GM12878 (cell line): ENCODE measurements at regions not wholly inside any gene's neighbourhood (a gene's known extent, or its start where the extent isn't known, plus 50 kb on each side); places are given as distances from the start of the nearest gene placed in this dataset.

ENCODE experiments used
- ATAC-seq: fragments of 200-7000 bp; cut with Tn5 transposase; 3 replicates; pipeline ENCODE4 v1.9.1; 2020; ENCODE audit warnings: mild to moderate bottlenecking, moderate library complexity
- BruUV-seq: library from RNA; stranded (reverse); fragments of 400-500 nt; replicated peaks from 2 replicates; lab custom pipeline; 2021; lab: Mats Ljungman, UMichigan
- CTCF ChIA-PET: fragments of 300-600 bp; sonication (Branson Sonifier 250); formaldehyde crosslinking; extraction: SDS; loops from one replicate; lab custom pipeline; 2021; ENCODE audit warnings: inconsistent platforms; lab: Yijun Ruan, JAX
- POLR2A ChIA-PET: fragments of 350-600 bp; formaldehyde crosslinking; extraction: SDS; loops from one replicate; lab custom pipeline; 2021; ENCODE audit warnings: inconsistent platforms; lab: Charles Lee
- RAD21 ChIA-PET: fragments of 300-600 bp; sonication (Branson Sonifier 250); formaldehyde crosslinking; loops from one replicate; lab custom pipeline; 2023; ENCODE audit warnings: antibody characterized with exemption; ENCODE audit not compliant: unreplicated experiment; lab: Charles Lee
- SMC1A ChIA-PET: fragments of 300-600 bp; sonication (Branson Sonifier 250); formaldehyde crosslinking; loops from one replicate; lab custom pipeline; 2023; ENCODE audit not compliant: unreplicated experiment, uncharacterized antibody; lab: Charles Lee
- DNase-seq: peaks from one replicate; pipeline ENCODE4 v3.0.0-alpha.2; 2011; ENCODE audit warnings: low read depth, low spot score
- FAIRE-seq: peaks from 3 replicates; lab custom pipeline; 2011; peaks lifted over from hg19 to GRCh38; lab: Jason Lieb, UNC
- H2AFZ ChIP-seq: 2 replicates; pipeline ENCODE4 v1.6.0; 2011; ENCODE audit warnings: low read depth, low read length, control low read depth; ENCODE audit not compliant: control insufficient read depth
- H3K27ac ChIP-seq: 2 replicates; pipeline ENCODE4 v1.5.1; 2011; ENCODE audit warnings: control low read depth; ENCODE audit not compliant: control insufficient read depth, insufficient read depth
- H3K27me3 ChIP-seq, 2 experiments: replicated peaks in 1 of 2; 2 replicates each; pipeline versions ENCODE4 v1.6.0 to v1.6.1; 2011; ENCODE audit warnings: low read length in 1 of 2; ENCODE audit not compliant: control insufficient read depth in 2 of 2, insufficient read depth in 2 of 2
- H3K36me3 ChIP-seq, 2 experiments: 2 replicates each; pipeline ENCODE4 v1.5.1; 2011; ENCODE audit warnings: low read length in 1 of 2; ENCODE audit not compliant: control insufficient read depth in 2 of 2, insufficient read depth in 2 of 2
- H3K4me1 ChIP-seq: 2 replicates; pipeline ENCODE4 v1.6.1; 2011; ENCODE audit warnings: mild to moderate bottlenecking, low read length, moderate library complexity, mixed read lengths; ENCODE audit not compliant: control insufficient read depth, insufficient read depth
- H3K4me2 ChIP-seq: 2 replicates; pipeline ENCODE4 v1.6.0; 2011; ENCODE audit warnings: control low read depth; ENCODE audit not compliant: control insufficient read depth, insufficient read depth
- H3K4me3 ChIP-seq: fragments of 200-600 bp; sonication (generic); 2 replicates; pipeline ENCODE4 v1.5.1; 2016
- H3K79me2 ChIP-seq: 2 replicates; pipeline ENCODE4 v1.6.0; 2011; ENCODE audit warnings: low read length; ENCODE audit not compliant: control insufficient read depth, insufficient read depth
- H3K9ac ChIP-seq: 2 replicates; pipeline ENCODE4 v1.8.0; 2011; ENCODE audit warnings: low read length, control low read depth, mixed read lengths; ENCODE audit not compliant: control insufficient read depth, insufficient read depth
- H3K9me3 ChIP-seq: replicated peaks from 3 replicates; pipeline ENCODE4 v1.5.1; 2011; ENCODE audit warnings: mild to moderate bottlenecking, low read length; ENCODE audit not compliant: control insufficient read depth, insufficient read depth
- H4K20me1 ChIP-seq: 2 replicates; pipeline ENCODE4 v1.6.0; 2011; ENCODE audit not compliant: control insufficient read depth, insufficient read depth
- BHLHE40 ChIP-seq, 2 experiments: fragments of 450-650 bp in 1 of 2; IDR thresholded peaks; 2 replicates each; pipeline ENCODE4 v1.6.1; 2011 to 2017; ENCODE audit warnings: low read depth in 2 of 2, borderline replicate concordance in 1 of 2, improper control_type of control experiment in 1 of 2, low read length in 1 of 2, mild to moderate bottlenecking in 1 of 2
- CHD1 ChIP-seq: IDR thresholded peaks from 2 replicates; pipeline ENCODE4 v1.6.1; 2012; ENCODE audit warnings: low read depth, low read length, improper control_type of control experiment
- DPF2 ChIP-seq: fragments of 450-650 bp; IDR thresholded peaks from 2 replicates; pipeline ENCODE4 v1.6.1; 2017; ENCODE audit warnings: mild to moderate bottlenecking
- EGR1 ChIP-seq, 2 experiments: IDR thresholded peaks; 1 replicate in 1 of 2; 2 replicates in 1 of 2; pipeline ENCODE4 v1.6.1; 2011 to 2012; ENCODE audit warnings: low read depth in 2 of 2, low read length in 2 of 2, borderline replicate concordance in 1 of 2, mild to moderate bottlenecking in 1 of 2, moderate library complexity in 1 of 2
- MXI1 ChIP-seq: fragments of 150-350 bp; IDR thresholded peaks from 2 replicates; pipeline ENCODE4 v1.6.1; 2011; ENCODE audit warnings: low read depth, mild to moderate bottlenecking, inconsistent platforms, low read length, improper control_type of control experiment
- NRF1 ChIP-seq: conservative IDR thresholded peaks from 2 replicates; pipeline ENCODE4 v1.6.1; 2011; ENCODE audit warnings: mild to moderate bottlenecking, low read depth, low read length, improper control_type of control experiment
- RAD21 ChIP-seq: IDR thresholded peaks from 2 replicates; pipeline ENCODE4 v1.6.1; 2011; ENCODE audit warnings: mild to moderate bottlenecking, low read depth, low read length, moderate library complexity; ENCODE audit not compliant: insufficient read depth
- SREBF2 ChIP-seq: IDR thresholded peaks from 2 replicates; pipeline ENCODE4 v1.6.1; 2012; ENCODE audit warnings: mild to moderate bottlenecking, low read length
- ZNF622 ChIP-seq: fragments of 450-650 bp; IDR thresholded peaks from 2 replicates; pipeline ENCODE4 v1.6.1; 2017; ENCODE audit warnings: mild to moderate bottlenecking, inconsistent platforms
- WGBS: methylation state at CpG from one replicate; pipeline ENCODE4 v1.1.6; 2016; ENCODE audit warnings: low lambda C conversion rate; ENCODE audit not compliant: insufficient replicate concordance, insufficient coverage; ENCODE audit errors: missing lambda C conversion rate; 5-methylcytosine and 5-hydroxymethylcytosine counted together
- in situ Hi-C: fragments of 300-500 bp; cut with MboI; formaldehyde crosslinking; loops from 9 replicates; pipeline ENCODE4 v1.14.3; 2018; ENCODE audit warnings: mixed read lengths
- intact Hi-C: fragments of 100-400 bp; cut with micrococcal nuclease; formaldehyde crosslinking; loops from one replicate; pipeline ENCODE4 v1.14.2; 2022; ENCODE audit not compliant: unreplicated experiment
- TF ChIP-seq, protein P1 (sequence below): IDR thresholded peaks from 2 replicates; pipeline ENCODE4 v1.6.1; 2011; ENCODE audit warnings: borderline replicate concordance, low read depth, mild to moderate bottlenecking, moderate library complexity, mixed read lengths, low read length; ENCODE audit not compliant: insufficient read depth; ENCODE audit errors: extremely low read length
- TF ChIP-seq, protein P2 (sequence below): fragments of 450-650 bp; IDR thresholded peaks from 2 replicates; pipeline ENCODE4 v1.6.1; 2017; ENCODE audit warnings: antibody characterized with exemption, mild to moderate bottlenecking, moderate library complexity
- TF ChIP-seq, protein P3 (sequence below): IDR thresholded peaks from 2 replicates; pipeline ENCODE4 v1.6.1; 2011; ENCODE audit warnings: mild to moderate bottlenecking, low read depth, low read length, moderate library complexity; ENCODE audit not compliant: insufficient replicate concordance

DNA sequence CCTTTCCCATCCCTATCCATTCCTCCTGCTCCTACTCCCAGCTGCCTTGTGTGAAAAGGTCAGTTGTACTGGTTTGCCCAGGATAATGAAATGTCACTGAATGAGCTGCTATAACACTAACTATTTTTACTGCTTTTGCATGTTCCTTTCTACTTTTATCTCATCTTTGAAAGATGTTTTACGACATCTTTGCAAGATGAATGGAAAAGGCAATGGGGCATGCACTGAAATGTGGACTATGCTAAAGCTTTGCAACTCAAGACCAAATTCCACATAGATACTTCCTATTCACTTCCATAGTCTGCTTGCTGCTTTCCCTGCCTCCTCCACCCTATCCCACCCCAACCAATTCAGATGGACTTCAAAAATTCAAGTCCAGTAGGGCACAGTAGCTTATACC is 111.3 kb downstream of the SETD4 start:
- ChIA-PET RAD21 (no interaction called here), POLR2A (no interaction called here), CTCF (no interaction called here), SMC1A (no interaction called here)
- Histone ChIP-seq H3K9ac (no peak overlapping the region), H3K4me3 (no peak overlapping the region), H3K27me3 (peaks cover 0 to 3% of the 10 kb centered on the region in 2 experiments; a peak in 2 of 4 replicates), H4K20me1 (no peaks in the 10 kb centered on the region), H3K36me3 (no peaks in the 10 kb centered on the region), H3K79me2 (no peaks in the 10 kb centered on the region), H3K27ac (no peak overlapping the region), H3K4me2 (no peak overlapping the region), H2AFZ (no peak overlapping the region), H3K9me3 (no peaks in the 10 kb centered on the region), H3K4me1 (no peaks in the 10 kb centered on the region)
- no TSS peak for BruUV-seq
- no peak for ATAC-seq
- intact Hi-C loops = loop anchor here (10.0 kb wide), 1 partner anchor 166 kb away; no protein-coding TSS in a partner anchor
- in situ Hi-C loops = no loop called here
- TF ChIP-seq BHLHE40 (IDR thresholded peaks at IDR 0.05; ENCODE audit: borderline replicate concordance in 1 of 2, low read depth in 2 of 2, low read length in 1 of 2) = no peak
- no peak for TF ChIP-seq MXI1
- no peak for DNase-seq
- no peak for FAIRE-seq
- 0% methylated on average over 1 of the region's 1 CpG for WGBS

DNA sequence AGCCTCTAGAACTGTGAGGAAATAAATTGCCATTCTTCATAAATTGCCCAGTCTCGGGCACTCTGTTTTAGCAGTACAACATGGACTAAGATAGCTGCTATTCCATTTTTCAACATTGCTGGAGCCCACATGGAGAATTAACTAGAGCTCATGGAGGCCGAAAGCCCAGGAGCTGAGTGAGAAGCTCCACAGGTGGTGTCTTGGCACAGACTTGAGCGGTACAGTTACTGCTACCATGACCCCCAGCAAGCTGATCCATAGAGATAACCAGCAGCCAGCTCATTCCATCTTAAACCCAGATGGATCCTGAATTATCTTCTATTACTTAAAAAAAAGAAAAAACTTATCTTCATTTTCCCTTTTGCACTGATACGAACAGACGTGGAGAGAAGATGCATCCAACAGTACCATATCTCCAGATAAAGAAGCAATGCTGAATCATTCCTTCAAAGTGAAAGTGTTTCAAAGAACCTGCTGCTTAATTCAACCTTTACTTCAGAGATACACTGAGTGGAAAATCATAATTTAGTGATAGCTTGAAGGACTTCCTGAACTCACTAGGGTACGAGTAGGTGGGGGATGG is 115.1 kb downstream of the SETD4 start:
- no peaks in the 10 kb centered on the region for H3K4me1 ChIP-seq
- no TSS peak for BruUV-seq
- no peaks in the 10 kb centered on the region; a peak in 1 of 4 replicates for H3K27me3 ChIP-seq
- ChIA-PET RAD21 (no interaction called here), CTCF (interaction anchor here (1.3 to 1.4 kb wide), 2 partner anchors 8 to 84 kb away, joined by 3 read pairs; no protein-coding TSS in a partner anchor), SMC1A (no interaction called here), POLR2A (no interaction called here)
- in situ Hi-C loops (no loop called here), intact Hi-C loops (loop anchor here (10.0 kb wide), 1 partner anchor 170 kb away; no protein-coding TSS in a partner anchor)
- H3K9me3 ChIP-seq = no peaks in the 10 kb centered on the region
- 60% methylated on average over 6 of the region's 6 CpGs for WGBS
- H4K20me1 ChIP-seq = no peaks in the 10 kb centered on the region
- no peak overlapping the region for H3K4me3 ChIP-seq
- H3K9ac ChIP-seq = no peak overlapping the region
- H3K4me2 ChIP-seq = no peak overlapping the region
- H2AFZ ChIP-seq = no peak overlapping the region
- DNase-seq = no peak
- no peaks in the 10 kb centered on the region for H3K36me3 ChIP-seq
- H3K79me2 ChIP-seq = no peaks in the 10 kb centered on the region
- no peak for FAIRE-seq
- ATAC-seq = no peak
- no peak overlapping the region for H3K27ac ChIP-seq
- TF ChIP-seq EGR1 (IDR thresholded peaks at IDR 0.05; ENCODE audit: borderline replicate concordance in 1 of 2, low read depth in 2 of 2, low read length in 2 of 2) (no peak), NRF1 (no peak), SREBF2 (no peak), CHD1 (no peak), ZNF622 (no peak), RAD21 (no peak), DPF2 (no peak)
- TF ChIP-seq, protein P1, sequence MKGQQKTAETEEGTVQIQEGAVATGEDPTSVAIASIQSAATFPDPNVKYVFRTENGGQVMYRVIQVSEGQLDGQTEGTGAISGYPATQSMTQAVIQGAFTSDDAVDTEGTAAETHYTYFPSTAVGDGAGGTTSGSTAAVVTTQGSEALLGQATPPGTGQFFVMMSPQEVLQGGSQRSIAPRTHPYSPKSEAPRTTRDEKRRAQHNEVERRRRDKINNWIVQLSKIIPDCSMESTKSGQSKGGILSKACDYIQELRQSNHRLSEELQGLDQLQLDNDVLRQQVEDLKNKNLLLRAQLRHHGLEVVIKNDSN = no peak
- TF ChIP-seq, protein P2, sequence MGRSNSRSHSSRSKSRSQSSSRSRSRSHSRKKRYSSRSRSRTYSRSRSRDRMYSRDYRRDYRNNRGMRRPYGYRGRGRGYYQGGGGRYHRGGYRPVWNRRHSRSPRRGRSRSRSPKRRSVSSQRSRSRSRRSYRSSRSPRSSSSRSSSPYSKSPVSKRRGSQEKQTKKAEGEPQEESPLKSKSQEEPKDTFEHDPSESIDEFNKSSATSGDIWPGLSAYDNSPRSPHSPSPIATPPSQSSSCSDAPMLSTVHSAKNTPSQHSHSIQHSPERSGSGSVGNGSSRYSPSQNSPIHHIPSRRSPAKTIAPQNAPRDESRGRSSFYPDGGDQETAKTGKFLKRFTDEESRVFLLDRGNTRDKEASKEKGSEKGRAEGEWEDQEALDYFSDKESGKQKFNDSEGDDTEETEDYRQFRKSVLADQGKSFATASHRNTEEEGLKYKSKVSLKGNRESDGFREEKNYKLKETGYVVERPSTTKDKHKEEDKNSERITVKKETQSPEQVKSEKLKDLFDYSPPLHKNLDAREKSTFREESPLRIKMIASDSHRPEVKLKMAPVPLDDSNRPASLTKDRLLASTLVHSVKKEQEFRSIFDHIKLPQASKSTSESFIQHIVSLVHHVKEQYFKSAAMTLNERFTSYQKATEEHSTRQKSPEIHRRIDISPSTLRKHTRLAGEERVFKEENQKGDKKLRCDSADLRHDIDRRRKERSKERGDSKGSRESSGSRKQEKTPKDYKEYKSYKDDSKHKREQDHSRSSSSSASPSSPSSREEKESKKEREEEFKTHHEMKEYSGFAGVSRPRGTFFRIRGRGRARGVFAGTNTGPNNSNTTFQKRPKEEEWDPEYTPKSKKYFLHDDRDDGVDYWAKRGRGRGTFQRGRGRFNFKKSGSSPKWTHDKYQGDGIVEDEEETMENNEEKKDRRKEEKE = no peak
- TF ChIP-seq, protein P3, sequence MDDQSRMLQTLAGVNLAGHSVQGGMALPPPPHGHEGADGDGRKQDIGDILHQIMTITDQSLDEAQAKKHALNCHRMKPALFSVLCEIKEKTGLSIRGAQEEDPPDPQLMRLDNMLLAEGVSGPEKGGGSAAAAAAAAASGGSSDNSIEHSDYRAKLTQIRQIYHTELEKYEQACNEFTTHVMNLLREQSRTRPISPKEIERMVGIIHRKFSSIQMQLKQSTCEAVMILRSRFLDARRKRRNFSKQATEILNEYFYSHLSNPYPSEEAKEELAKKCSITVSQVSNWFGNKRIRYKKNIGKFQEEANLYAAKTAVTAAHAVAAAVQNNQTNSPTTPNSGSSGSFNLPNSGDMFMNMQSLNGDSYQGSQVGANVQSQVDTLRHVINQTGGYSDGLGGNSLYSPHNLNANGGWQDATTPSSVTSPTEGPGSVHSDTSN = no peak
